ENCODE measurements at regions not wholly inside any gene's neighbourhood (a gene's known extent, or its start where the extent isn't known, plus 50 kb on each side); places are given as distances from the start of the nearest gene placed in this dataset.
"Not testable (repeated sequence)": the region's sequence is repeated elsewhere in the genome, so short reads cannot be mapped to it uniquely, and the experiment has no call there.

DNA sequence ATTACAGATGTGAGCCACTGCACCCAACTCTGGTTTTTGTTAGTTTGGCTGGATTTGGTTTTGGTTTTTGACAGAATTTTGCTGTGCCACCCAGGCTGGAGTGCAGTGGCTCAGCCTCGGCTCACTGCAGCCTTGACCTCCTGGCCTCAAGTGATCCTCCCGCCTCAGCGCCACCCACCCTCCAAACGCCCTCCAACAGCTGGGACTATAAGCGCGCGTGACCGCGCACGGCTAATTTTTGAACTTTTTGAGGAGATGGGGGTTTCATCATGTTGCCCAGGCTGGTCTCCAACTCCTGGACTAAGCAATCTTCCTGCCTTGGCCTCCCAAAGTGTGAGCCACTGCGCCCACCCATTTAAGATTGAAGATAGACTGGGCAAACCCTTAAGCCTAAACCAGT, 84.4 kb upstream of the RPRML start:
- Histone ChIP-seq H3K79me2 (ENCODE audit: insufficient read depth, low read length) (peaks cover 20% of the 10 kb centered on the region), H3K4me1 (ENCODE audit: insufficient read depth, low read length) (peaks cover 19% of the 10 kb centered on the region), H2AFZ (ENCODE audit: low read depth, low read length) (no peak overlapping the region), H3K27me3 (ENCODE audit: insufficient read depth, low read length, poor library complexity) (no peaks in the 10 kb centered on the region), H3K36me3 (ENCODE audit: insufficient read depth, low read length) (peaks cover 7% of the 10 kb centered on the region; the same call in 1 of the 2 replicates), H3K4me3 (ENCODE audit: low read depth in 1 of 2, low read length in 2 of 2) (no peak overlapping the region), H3K27ac (ENCODE audit: low read length) (no peak overlapping the region), H3K4me2 (ENCODE audit: insufficient read depth, low read length) (no peak overlapping the region), H4K20me1 (ENCODE audit: insufficient read depth, low read length) (no peaks in the 10 kb centered on the region), H3K9me3 (ENCODE audit: insufficient read depth, low read length, severe bottlenecking) (no peaks in the 10 kb centered on the region), H3K9ac (ENCODE audit: low read depth, low read length) (no peak overlapping the region)
- no peak for TF ChIP-seq EZH2 (IDR thresholded peaks at IDR 0.05; ENCODE audit: borderline replicate concordance, low read depth, low read length, severe bottlenecking)
- TF ChIP-seq, protein P1, sequence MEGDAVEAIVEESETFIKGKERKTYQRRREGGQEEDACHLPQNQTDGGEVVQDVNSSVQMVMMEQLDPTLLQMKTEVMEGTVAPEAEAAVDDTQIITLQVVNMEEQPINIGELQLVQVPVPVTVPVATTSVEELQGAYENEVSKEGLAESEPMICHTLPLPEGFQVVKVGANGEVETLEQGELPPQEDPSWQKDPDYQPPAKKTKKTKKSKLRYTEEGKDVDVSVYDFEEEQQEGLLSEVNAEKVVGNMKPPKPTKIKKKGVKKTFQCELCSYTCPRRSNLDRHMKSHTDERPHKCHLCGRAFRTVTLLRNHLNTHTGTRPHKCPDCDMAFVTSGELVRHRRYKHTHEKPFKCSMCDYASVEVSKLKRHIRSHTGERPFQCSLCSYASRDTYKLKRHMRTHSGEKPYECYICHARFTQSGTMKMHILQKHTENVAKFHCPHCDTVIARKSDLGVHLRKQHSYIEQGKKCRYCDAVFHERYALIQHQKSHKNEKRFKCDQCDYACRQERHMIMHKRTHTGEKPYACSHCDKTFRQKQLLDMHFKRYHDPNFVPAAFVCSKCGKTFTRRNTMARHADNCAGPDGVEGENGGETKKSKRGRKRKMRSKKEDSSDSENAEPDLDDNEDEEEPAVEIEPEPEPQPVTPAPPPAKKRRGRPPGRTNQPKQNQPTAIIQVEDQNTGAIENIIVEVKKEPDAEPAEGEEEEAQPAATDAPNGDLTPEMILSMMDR (IDR thresholded peaks at IDR 0.05; ENCODE audit: borderline replicate concordance, extremely low read depth, low read length, poor library complexity, severe bottlenecking), result no peak
- no peak for ATAC-seq (ENCODE audit: insufficient read depth, low read depth)
- no peak for DNase-seq

DNA sequence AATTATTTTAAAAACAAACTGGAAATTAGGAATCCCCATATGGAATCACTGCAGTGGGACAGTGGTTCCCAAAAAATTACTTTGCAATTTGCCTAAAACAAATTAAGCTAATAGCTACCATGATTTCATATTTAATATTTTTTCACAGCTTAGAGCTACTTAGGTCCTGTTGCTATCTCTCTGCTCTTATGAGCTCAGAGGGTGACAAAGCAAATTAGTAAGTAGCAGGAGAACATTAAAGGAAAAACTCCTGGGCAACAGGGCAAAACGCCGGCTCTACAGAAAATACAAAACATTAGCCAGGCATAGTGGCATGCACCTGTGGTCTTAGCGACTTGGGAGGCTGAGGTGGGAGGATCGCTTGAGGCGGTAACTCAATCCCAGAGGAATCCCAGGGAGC, 83.8 kb upstream of the RPRML start:
- H3K9me3 ChIP-seq (ENCODE audit: insufficient read depth, low read length, severe bottlenecking); H3K4me2 ChIP-seq (ENCODE audit: insufficient read depth, low read length); H4K20me1 ChIP-seq (ENCODE audit: insufficient read depth, low read length); H3K27me3 ChIP-seq (ENCODE audit: insufficient read depth, low read length, poor library complexity); H3K27ac ChIP-seq (ENCODE audit: low read length); ATAC-seq (ENCODE audit: insufficient read depth, low read depth); DNase-seq; H3K9ac ChIP-seq (ENCODE audit: low read depth, low read length); H3K36me3 ChIP-seq (ENCODE audit: insufficient read depth, low read length); H2AFZ ChIP-seq (ENCODE audit: low read depth, low read length); H3K4me3 ChIP-seq (ENCODE audit: low read depth in 1 of 2, low read length in 2 of 2): not testable (repeated sequence)
- Histone ChIP-seq H3K4me1 (ENCODE audit: insufficient read depth, low read length) (peaks cover 12% of the 10 kb centered on the region), H3K79me2 (ENCODE audit: insufficient read depth, low read length) (peaks cover 18% of the 10 kb centered on the region)

DNA sequence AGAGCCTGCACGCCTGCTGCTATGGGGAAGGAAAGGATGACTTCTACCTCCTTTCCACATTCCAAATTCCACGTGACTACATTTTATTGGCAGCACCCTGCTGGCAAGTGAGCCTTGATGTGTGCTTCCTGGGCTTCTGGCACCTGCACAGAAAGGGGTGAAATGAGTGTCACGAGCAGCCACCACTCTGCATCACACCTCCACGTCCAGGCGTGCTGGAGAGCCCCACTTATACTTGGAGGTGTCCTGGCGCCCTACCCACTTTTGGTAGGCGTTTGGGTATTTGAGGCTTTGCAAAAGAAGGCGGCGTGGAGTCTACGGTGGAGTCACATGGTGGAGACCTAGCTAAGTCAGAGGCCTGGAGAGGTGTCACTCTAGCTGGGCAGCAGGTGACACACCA, 81.0 kb upstream of the RPRML start:
- ATAC-seq (ENCODE audit: insufficient read depth, low read depth); H4K20me1 ChIP-seq (ENCODE audit: insufficient read depth, low read length); H3K9ac ChIP-seq (ENCODE audit: low read depth, low read length); H3K4me1 ChIP-seq (ENCODE audit: insufficient read depth, low read length); H3K9me3 ChIP-seq (ENCODE audit: insufficient read depth, low read length, severe bottlenecking); H3K27ac ChIP-seq (ENCODE audit: low read length); H3K4me2 ChIP-seq (ENCODE audit: insufficient read depth, low read length); H3K4me3 ChIP-seq (ENCODE audit: low read depth in 1 of 2, low read length in 2 of 2); H2AFZ ChIP-seq (ENCODE audit: low read depth, low read length); DNase-seq; H3K79me2 ChIP-seq (ENCODE audit: insufficient read depth, low read length); H3K27me3 ChIP-seq (ENCODE audit: insufficient read depth, low read length, poor library complexity): not testable (repeated sequence)
- H3K36me3 ChIP-seq (ENCODE audit: insufficient read depth, low read length), result peaks cover 13% of the 10 kb centered on the region; the same call in 1 of the 2 replicates

DNA sequence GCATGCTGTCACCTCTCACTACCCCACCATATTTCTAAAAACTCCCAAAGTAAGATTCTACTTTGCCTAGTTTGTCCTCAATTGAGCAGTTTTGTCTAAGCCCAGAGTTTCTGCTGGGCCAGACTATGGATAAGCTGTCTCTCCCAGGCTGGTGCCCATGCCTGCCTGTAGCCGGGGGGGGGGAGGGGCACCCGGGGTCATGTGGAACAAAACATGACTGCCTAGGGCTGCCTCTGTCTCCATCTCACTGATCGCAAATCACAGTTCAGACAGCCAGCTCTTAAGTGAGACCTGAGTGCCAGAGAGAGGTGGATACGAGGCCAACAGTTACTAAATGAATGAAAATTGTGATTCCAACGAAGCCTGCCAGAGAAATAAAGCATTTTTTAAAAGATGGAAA, 78.8 kb upstream of the RPRML start:
- ATAC-seq (ENCODE audit: insufficient read depth, low read depth), result no peak
- H2AFZ ChIP-seq (ENCODE audit: low read depth, low read length), result no peak overlapping the region
- no peak for TF ChIP-seq EZH2 (IDR thresholded peaks at IDR 0.05; ENCODE audit: borderline replicate concordance, low read depth, low read length, severe bottlenecking)
- TF ChIP-seq, protein P1 (IDR thresholded peaks at IDR 0.05; ENCODE audit: borderline replicate concordance, extremely low read depth, low read length, poor library complexity, severe bottlenecking), result no peak
- 0 out of 2 replicates have a peak, but pooled peaks cover 2% of the 10 kb centered on the region for H3K79me2 ChIP-seq (ENCODE audit: insufficient read depth, low read length)
- H4K20me1 ChIP-seq (ENCODE audit: insufficient read depth, low read length), result no peaks in the 10 kb centered on the region
- H3K36me3 ChIP-seq (ENCODE audit: insufficient read depth, low read length), result peaks cover 6% of the 10 kb centered on the region; the same call in 1 of the 2 replicates
- no peak overlapping the region for H3K27ac ChIP-seq (ENCODE audit: low read length)
- H3K4me2 ChIP-seq (ENCODE audit: insufficient read depth, low read length), result no peak overlapping the region
- no peaks in the 10 kb centered on the region for H3K27me3 ChIP-seq (ENCODE audit: insufficient read depth, low read length, poor library complexity)
- no peak for DNase-seq
- H3K9ac ChIP-seq (ENCODE audit: low read depth, low read length), result no peak overlapping the region
- H3K4me3 ChIP-seq (ENCODE audit: low read depth in 1 of 2, low read length in 2 of 2), result no peak overlapping the region
- no peaks in the 10 kb centered on the region for H3K9me3 ChIP-seq (ENCODE audit: insufficient read depth, low read length, severe bottlenecking)
- H3K4me1 ChIP-seq (ENCODE audit: insufficient read depth, low read length), result no peaks in the 10 kb centered on the region

DNA sequence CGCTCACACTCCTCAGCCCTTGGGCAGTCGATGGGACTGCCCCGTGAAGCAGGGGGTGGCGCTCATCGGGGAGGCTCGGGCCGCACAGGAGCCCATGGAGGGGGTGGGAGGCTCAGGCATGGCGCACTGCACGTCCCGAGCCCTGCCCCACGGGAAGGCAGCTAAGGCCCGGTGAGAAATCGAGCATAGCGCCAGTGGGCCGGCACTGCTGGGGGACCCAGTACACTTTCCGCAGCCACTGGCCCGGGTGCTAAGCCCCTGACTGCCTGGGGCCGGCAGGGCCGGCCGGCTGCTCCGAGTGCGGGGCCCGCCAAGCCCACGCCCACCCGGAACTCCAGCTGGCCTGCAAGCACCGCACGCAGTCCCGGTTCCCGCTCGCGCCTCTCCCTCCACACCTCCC, 78.2 kb upstream of the RPRML start:
- not testable (repeated sequence) for H2AFZ ChIP-seq (ENCODE audit: low read depth, low read length); H3K9me3 ChIP-seq (ENCODE audit: insufficient read depth, low read length, severe bottlenecking); H3K79me2 ChIP-seq (ENCODE audit: insufficient read depth, low read length); H3K9ac ChIP-seq (ENCODE audit: low read depth, low read length); H4K20me1 ChIP-seq (ENCODE audit: insufficient read depth, low read length); DNase-seq; H3K4me3 ChIP-seq (ENCODE audit: low read depth in 1 of 2, low read length in 2 of 2); ATAC-seq (ENCODE audit: insufficient read depth, low read depth); H3K27ac ChIP-seq (ENCODE audit: low read length); H3K36me3 ChIP-seq (ENCODE audit: insufficient read depth, low read length); H3K27me3 ChIP-seq (ENCODE audit: insufficient read depth, low read length, poor library complexity); H3K4me1 ChIP-seq (ENCODE audit: insufficient read depth, low read length); H3K4me2 ChIP-seq (ENCODE audit: insufficient read depth, low read length)

DNA sequence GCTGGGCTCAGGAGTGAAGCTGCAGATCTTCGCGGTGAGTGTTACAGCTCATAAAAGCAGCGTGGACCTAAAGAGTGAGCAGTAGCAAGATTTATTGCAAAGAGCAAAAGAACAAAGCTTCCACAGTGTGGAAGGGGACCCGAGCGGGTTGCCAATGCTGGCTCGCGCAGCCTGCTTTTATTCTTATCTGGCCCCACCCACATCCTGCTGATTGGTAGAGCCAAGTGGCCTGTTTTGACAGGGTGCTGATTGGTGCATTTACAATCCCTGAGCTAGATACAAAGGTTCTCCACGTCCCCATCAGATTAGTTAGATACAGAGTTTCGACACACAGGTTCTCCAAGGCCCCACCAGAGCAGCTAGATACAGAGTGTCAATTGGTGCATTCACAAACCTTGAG, 77.6 kb upstream of the RPRML start:
- not testable (repeated sequence) for H3K27ac ChIP-seq (ENCODE audit: low read length); H3K4me1 ChIP-seq (ENCODE audit: insufficient read depth, low read length); H3K36me3 ChIP-seq (ENCODE audit: insufficient read depth, low read length); H3K79me2 ChIP-seq (ENCODE audit: insufficient read depth, low read length); H3K27me3 ChIP-seq (ENCODE audit: insufficient read depth, low read length, poor library complexity); H3K9me3 ChIP-seq (ENCODE audit: insufficient read depth, low read length, severe bottlenecking); H2AFZ ChIP-seq (ENCODE audit: low read depth, low read length); H4K20me1 ChIP-seq (ENCODE audit: insufficient read depth, low read length); DNase-seq; H3K9ac ChIP-seq (ENCODE audit: low read depth, low read length); H3K4me2 ChIP-seq (ENCODE audit: insufficient read depth, low read length); H3K4me3 ChIP-seq (ENCODE audit: low read depth in 1 of 2, low read length in 2 of 2); ATAC-seq (ENCODE audit: insufficient read depth, low read depth)

Data from DND-41 (cell line).